HG03095 (cell line): ENCODE measurements at regions not wholly inside any gene's neighbourhood (a gene's known extent, or its start where the extent isn't known, plus 50 kb on each side); places are given as distances from the start of the nearest gene placed in this dataset.

ENCODE experiments used
- ATAC-seq: cut with Tn5 transposase; IDR thresholded peaks from one replicate; pipeline ENCODE4 v1.9.1; 2021; ENCODE audit warnings: moderate library complexity; ENCODE audit not compliant: unreplicated experiment

DNA sequence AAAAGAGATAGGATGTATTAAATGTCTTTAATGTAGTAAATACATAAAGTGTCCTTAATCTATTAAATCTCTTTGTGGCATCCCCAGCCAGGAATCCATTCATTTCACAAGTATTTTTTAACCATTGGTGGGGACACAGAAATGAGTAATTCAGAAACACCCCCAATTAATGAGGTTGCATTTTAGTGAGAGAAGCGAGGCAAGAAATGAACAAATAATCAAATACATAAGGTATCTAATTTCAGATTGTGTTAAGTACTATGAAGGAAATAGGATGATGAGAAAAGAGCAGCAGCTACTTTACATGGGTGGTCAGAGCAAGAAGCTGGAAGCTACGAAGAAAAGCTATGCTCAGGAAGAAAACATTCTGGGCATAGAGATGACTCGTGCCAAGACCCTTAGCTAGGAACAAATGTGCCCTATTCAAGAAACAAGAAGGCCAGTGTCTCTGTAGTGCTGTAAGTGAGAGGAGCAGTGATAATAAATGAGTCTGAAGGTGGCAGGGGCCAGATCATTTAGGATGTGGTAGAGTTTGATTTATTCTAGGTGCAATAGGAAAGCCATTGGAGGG, 60.5 kb upstream of the IGF1 start:
- no peak for ATAC-seq

DNA sequence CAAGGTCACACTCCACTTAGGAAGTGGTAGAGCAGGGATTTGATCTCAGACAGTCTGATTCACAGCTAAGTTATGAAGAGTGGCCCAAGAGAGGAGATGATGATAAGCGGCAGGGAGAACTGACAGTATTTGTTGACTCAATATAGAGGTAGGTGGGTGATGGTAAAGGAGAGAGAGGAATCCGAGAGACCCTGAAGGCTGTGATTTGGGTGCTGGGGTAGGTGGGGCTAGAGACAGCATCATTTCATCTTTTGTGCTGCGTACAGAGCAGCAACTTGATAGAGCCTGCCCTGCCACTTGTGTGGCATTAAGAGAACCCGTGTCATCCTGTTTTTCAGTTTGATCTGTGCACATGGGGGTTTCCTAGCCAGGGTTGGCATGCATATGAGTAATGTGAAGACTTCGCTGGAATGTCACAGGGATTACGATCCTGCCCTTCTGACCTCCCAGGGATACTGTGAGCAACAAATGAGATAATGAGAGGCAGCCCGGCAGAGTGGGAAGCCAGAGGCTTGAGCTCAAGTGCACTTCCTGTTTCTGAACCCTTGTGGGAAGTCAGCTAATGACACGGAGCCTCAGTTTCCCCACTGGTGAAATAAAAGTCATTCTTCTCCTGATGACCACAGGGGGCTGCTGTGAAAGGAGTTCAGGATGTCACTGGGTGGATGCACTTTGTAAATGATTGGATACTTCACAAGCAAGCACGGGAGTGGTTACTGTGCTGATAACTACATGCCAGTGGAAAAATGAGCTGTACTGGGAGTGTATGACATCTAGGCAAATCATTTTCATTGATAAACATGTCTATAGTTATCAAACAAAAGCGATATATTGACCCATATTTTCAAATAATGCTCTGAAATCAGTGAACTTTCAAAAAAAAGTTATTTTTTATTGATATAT, 59.5 kb upstream of the IGF1 start:
- ATAC-seq, result no peak

DNA sequence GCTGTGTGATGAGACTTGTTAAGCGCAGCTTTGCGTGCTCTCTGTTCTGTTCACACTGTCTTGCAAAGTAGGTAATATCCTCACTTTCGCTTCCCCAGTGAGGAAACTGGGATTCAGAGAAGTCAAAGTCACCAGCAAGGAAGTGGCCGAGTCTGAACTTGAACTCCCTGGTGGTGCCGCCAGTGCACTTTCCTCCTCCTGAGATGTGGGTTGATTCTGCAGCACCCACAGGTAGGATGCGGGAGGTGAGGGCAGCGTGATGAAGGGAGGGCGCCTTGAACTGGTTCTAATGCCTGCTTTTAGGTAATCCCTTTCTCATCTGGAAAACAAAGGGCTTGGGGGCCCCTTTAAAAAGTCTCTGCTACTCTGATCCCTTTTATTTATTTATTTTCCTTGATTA, 54.9 kb upstream of the IGF1 start:
- ATAC-seq, result no peak

DNA sequence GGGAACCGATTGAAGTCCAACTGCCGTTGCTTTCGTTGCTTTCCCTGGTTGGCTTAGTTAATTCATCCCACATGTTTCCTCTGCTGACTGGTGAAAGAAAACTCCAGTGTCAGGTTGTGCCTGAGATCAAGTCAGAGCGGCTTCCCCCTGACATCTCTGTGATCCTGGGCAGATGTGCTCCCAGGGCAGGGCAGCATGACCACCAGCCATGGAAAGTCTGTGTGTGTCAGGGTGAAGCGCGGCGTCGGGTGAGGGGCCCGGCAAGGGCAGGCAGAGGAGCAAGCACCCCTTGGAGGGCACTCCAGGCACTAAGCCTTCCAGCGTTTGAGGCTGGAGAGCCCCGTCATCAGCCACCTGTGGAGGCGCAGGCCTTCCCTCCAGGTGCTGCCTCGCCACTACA, 54.5 kb upstream of the IGF1 start:
- ATAC-seq, result no peak

DNA sequence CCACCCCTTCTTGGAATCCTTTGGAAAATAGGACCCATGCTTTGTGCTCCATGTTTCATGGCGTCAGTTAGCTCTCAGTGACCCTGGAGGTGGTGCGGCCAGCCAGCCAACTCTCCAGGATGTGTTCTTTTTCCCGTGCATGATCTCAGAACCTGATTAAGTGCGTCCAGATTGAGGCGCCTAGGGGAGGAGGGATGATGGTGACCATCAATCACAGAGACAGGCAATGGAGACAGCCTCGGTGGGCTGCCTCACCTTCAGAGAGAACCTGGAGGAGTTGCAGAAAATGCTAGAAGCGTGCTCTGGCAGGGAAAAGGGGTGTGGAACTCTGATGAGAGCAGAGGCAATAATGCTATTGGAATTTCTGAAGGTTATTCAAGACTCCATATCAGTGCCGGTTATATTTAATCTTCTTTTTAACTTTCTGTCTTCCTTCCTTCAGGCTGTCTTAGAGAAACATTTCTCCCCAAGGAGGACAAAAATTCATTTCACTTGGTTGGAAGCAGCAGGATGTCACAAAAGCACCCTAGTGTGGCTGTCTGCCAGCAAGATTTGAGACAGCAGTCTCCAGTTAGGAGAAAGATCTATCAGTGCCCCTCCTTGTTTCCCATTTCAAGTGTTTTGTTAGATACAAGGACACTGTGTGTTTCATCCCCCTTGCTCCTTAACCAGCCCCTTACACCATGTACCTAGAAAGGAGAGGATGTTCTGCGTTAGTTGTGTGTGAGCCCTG, 53.3 kb upstream of the IGF1 start:
- ATAC-seq, result no peak
